ENCODE measurements at regions not wholly inside any gene's neighbourhood (a gene's known extent, or its start where the extent isn't known, plus 50 kb on each side); places are given as distances from the start of the nearest gene placed in this dataset.

DNA sequence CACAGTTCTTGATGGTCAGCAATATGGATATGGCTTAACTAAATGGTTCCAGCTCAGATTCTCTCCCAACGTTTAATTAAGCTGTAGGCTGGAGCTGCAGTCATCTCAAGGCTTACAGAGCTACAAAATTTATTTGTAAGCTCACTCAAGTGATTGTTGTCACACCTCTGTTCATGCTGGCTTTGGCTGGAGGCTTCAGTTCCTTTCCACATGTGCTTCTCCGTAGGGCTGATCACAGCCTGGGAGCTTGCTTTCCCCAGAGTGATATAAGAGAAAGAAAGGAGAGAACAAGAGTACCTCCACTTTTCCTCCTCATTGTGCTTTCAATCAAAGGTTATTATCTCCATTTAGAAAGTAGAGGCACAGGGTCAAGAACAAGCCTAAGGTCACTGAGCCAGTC lies 182.7 kb upstream of the KCNN2 start:
- TF ChIP-seq, protein P1, sequence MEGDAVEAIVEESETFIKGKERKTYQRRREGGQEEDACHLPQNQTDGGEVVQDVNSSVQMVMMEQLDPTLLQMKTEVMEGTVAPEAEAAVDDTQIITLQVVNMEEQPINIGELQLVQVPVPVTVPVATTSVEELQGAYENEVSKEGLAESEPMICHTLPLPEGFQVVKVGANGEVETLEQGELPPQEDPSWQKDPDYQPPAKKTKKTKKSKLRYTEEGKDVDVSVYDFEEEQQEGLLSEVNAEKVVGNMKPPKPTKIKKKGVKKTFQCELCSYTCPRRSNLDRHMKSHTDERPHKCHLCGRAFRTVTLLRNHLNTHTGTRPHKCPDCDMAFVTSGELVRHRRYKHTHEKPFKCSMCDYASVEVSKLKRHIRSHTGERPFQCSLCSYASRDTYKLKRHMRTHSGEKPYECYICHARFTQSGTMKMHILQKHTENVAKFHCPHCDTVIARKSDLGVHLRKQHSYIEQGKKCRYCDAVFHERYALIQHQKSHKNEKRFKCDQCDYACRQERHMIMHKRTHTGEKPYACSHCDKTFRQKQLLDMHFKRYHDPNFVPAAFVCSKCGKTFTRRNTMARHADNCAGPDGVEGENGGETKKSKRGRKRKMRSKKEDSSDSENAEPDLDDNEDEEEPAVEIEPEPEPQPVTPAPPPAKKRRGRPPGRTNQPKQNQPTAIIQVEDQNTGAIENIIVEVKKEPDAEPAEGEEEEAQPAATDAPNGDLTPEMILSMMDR (IDR thresholded peaks at IDR 0.05; ENCODE audit: insufficient read depth, low read length) = no peak
- TF ChIP-seq SPI1 (IDR thresholded peaks at IDR 0.05; ENCODE audit: borderline replicate concordance, low read depth) (no peak), POLR2AphosphoS5 (IDR thresholded peaks at IDR 0.05; ENCODE audit: low read depth) (no peak), GABPA (IDR thresholded peaks at IDR 0.05; ENCODE audit: low read depth) (no peak)
- TF ChIP-seq, protein P2, sequence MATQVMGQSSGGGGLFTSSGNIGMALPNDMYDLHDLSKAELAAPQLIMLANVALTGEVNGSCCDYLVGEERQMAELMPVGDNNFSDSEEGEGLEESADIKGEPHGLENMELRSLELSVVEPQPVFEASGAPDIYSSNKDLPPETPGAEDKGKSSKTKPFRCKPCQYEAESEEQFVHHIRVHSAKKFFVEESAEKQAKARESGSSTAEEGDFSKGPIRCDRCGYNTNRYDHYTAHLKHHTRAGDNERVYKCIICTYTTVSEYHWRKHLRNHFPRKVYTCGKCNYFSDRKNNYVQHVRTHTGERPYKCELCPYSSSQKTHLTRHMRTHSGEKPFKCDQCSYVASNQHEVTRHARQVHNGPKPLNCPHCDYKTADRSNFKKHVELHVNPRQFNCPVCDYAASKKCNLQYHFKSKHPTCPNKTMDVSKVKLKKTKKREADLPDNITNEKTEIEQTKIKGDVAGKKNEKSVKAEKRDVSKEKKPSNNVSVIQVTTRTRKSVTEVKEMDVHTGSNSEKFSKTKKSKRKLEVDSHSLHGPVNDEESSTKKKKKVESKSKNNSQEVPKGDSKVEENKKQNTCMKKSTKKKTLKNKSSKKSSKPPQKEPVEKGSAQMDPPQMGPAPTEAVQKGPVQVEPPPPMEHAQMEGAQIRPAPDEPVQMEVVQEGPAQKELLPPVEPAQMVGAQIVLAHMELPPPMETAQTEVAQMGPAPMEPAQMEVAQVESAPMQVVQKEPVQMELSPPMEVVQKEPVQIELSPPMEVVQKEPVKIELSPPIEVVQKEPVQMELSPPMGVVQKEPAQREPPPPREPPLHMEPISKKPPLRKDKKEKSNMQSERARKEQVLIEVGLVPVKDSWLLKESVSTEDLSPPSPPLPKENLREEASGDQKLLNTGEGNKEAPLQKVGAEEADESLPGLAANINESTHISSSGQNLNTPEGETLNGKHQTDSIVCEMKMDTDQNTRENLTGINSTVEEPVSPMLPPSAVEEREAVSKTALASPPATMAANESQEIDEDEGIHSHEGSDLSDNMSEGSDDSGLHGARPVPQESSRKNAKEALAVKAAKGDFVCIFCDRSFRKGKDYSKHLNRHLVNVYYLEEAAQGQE (IDR thresholded peaks at IDR 0.05; ENCODE audit: insufficient replicate concordance, low read depth) = no peak
- Histone ChIP-seq H3K27me3 (ENCODE audit: insufficient read depth, poor library complexity, severe bottlenecking) (no peaks in the 10 kb centered on the region), H3K27ac (replicated peaks) (no peak overlapping the region), H3K4me3 (replicated peaks; ENCODE audit: insufficient read depth, low read length) (no peak overlapping the region)
- DNase-seq (ENCODE audit: low read depth in 1 of 2, low spot score in 1 of 2) = no peak

DNA sequence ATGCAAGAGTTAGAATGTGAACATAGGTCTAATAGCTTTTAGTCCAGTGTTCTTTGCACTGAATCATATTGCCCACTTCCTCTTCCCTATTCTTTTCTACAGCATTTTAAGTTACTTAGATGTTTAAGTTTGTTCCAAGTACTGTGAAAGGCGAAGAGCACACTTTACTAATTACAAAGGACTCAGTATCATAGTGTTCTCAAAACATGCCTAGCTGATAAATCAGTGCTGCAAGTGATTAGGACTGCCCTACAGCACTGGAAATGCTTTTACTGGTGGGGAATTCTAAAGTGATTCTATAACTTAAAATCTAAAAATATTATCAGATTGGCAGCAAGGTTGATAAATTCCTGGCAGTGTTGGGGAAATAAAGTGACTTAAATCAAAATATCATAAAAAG lies 177.9 kb upstream of the KCNN2 start:
- Histone ChIP-seq H3K27me3 (ENCODE audit: insufficient read depth, poor library complexity, severe bottlenecking) (no peaks in the 10 kb centered on the region), H3K27ac (replicated peaks) (no peak overlapping the region), H3K4me3 (replicated peaks; ENCODE audit: insufficient read depth, low read length) (no peak overlapping the region)
- DNase-seq (ENCODE audit: low read depth in 1 of 2, low spot score in 1 of 2) = no peak
- peak; percentile 54; the same call in 1 of the 2 replicates for TF ChIP-seq SPI1 (IDR thresholded peaks at IDR 0.05; ENCODE audit: borderline replicate concordance, low read depth)
- TF ChIP-seq, protein P1 (IDR thresholded peaks at IDR 0.05; ENCODE audit: insufficient read depth, low read length) = no peak

DNA sequence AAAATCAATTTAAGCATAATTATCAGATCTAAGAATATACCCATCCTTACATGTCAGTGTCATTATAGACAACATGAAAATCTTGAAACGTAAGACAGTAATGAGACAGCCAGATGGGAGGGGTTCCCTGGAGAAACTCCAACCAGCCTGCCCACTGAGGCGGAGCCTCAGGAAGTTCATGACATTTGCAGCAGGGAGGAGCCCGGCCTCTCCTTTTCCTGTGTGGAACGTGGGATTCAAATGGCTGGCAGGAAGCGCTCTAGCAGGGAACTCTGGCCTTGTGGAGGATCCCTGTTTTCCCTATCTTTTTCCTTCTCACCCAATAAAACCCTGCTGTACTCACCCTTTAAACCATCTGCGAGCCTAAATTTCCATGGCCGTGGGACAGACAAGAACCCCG lies 176.6 kb upstream of the KCNN2 start:
- no peak for DNase-seq (ENCODE audit: low read depth in 1 of 2, low spot score in 1 of 2)
- TF ChIP-seq SPI1 (IDR thresholded peaks at IDR 0.05; ENCODE audit: borderline replicate concordance, low read depth) = no peak
- TF ChIP-seq, protein P1 (IDR thresholded peaks at IDR 0.05; ENCODE audit: insufficient read depth, low read length) = no peak
- TF ChIP-seq GABPA (IDR thresholded peaks at IDR 0.05; ENCODE audit: low read depth) = no peak
- TF ChIP-seq, protein P2 (IDR thresholded peaks at IDR 0.05; ENCODE audit: insufficient replicate concordance, low read depth) = no peak
- no peak for TF ChIP-seq POLR2AphosphoS5 (IDR thresholded peaks at IDR 0.05; ENCODE audit: low read depth)
- no peak overlapping the region for H3K27ac ChIP-seq (replicated peaks)
- no peaks in the 10 kb centered on the region for H3K27me3 ChIP-seq (ENCODE audit: insufficient read depth, poor library complexity, severe bottlenecking)
- H3K4me3 ChIP-seq (replicated peaks; ENCODE audit: insufficient read depth, low read length) = no peak overlapping the region

DNA sequence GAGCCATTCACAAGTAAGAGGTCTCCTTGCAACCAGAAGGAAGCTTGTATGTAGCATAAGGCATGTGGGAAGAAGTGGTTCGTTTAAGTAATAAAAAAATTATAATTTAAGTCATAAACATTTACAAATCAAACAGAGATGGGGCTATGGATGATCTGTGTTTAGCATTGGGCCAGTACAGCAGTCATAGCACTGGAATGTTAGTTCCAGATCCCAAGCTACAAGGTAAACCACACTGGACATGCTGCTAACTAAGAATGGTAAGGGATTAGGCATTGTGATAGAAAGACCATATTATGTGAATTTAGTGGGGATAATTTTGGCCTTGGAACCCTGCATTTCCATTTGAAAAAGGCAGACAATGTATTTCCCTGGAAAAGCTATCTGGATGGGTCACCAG lies 170.4 kb upstream of the KCNN2 start:
- Histone ChIP-seq H3K4me3 (replicated peaks; ENCODE audit: insufficient read depth, low read length) (no peak overlapping the region), H3K27me3 (ENCODE audit: insufficient read depth, poor library complexity, severe bottlenecking) (no peaks in the 10 kb centered on the region), H3K27ac (replicated peaks) (no peak overlapping the region)
- DNase-seq (ENCODE audit: low read depth in 1 of 2, low spot score in 1 of 2) = no peak
- no peak for TF ChIP-seq GABPA (IDR thresholded peaks at IDR 0.05; ENCODE audit: low read depth)
- TF ChIP-seq, protein P1 (IDR thresholded peaks at IDR 0.05; ENCODE audit: insufficient read depth, low read length) = no peak
- TF ChIP-seq SPI1 (IDR thresholded peaks at IDR 0.05; ENCODE audit: borderline replicate concordance, low read depth) = no peak
- TF ChIP-seq, protein P2 (IDR thresholded peaks at IDR 0.05; ENCODE audit: insufficient replicate concordance, low read depth) = no peak
- TF ChIP-seq POLR2AphosphoS5 (IDR thresholded peaks at IDR 0.05; ENCODE audit: low read depth) = no peak

Measured in HL-60 (cell line).